WI38 (cell line): ENCODE measurements at regions not wholly inside any gene's neighbourhood (a gene's known extent, or its start where the extent isn't known, plus 50 kb on each side); places are given as distances from the start of the nearest gene placed in this dataset.
"Not testable (repeated sequence)": the region's sequence is repeated elsewhere in the genome, so short reads cannot be mapped to it uniquely, and the experiment has no call there.

ENCODE experiments used
- H3K4me3 ChIP-seq: 2 replicates; pipeline ENCODE4 v1.5.1; 2011; ENCODE audit warnings: low read depth, mild to moderate bottlenecking, control low read depth, low read length
- TF ChIP-seq, protein P1 (sequence below): IDR thresholded peaks from 2 replicates; pipeline ENCODE4 v1.5.1; 2012; ENCODE audit warnings: low read depth, mild to moderate bottlenecking, control low read depth, low read length

DNA sequence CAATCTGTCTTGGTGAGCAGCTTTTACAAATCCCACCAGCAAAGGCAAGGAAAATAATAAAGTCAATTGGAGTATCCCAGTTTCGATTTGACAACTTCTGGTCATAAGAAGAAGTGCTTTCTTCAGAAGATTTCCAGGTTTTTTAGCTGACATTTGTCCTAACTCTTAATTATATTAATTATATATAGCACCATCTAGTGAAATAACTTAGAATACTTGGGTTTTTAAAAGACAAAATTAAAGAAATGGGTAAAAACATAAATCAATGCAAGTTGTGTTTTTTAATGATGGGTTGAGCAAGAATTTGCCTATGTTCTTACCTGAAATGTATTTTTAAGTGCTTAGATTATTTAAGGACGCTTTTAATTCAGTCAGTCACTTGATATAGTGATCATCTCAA, 421.8 kb downstream of the ACTL7B start:
- TF ChIP-seq, protein P1, sequence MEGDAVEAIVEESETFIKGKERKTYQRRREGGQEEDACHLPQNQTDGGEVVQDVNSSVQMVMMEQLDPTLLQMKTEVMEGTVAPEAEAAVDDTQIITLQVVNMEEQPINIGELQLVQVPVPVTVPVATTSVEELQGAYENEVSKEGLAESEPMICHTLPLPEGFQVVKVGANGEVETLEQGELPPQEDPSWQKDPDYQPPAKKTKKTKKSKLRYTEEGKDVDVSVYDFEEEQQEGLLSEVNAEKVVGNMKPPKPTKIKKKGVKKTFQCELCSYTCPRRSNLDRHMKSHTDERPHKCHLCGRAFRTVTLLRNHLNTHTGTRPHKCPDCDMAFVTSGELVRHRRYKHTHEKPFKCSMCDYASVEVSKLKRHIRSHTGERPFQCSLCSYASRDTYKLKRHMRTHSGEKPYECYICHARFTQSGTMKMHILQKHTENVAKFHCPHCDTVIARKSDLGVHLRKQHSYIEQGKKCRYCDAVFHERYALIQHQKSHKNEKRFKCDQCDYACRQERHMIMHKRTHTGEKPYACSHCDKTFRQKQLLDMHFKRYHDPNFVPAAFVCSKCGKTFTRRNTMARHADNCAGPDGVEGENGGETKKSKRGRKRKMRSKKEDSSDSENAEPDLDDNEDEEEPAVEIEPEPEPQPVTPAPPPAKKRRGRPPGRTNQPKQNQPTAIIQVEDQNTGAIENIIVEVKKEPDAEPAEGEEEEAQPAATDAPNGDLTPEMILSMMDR: no peak
- no peak overlapping the region for H3K4me3 ChIP-seq

DNA sequence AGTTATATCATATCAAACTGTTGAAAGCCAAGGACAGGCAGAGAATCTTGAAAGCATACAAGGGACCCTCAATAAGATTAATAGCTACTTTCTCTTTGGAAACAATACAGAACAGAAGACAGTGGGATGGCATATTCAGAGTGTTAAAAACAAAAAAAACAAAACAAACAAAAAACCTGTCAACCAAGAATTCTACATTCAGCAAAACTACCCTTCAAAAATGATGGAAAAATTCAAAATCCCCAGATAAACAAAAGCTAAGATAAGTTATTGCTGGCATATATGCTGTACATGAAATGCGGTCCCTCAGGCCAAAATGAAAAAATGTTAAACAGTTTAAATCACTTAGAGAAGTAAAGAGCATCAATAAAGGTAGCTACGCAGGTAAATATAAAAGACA, 425.1 kb downstream of the ACTL7B start:
- TF ChIP-seq, protein P1: no peak

DNA sequence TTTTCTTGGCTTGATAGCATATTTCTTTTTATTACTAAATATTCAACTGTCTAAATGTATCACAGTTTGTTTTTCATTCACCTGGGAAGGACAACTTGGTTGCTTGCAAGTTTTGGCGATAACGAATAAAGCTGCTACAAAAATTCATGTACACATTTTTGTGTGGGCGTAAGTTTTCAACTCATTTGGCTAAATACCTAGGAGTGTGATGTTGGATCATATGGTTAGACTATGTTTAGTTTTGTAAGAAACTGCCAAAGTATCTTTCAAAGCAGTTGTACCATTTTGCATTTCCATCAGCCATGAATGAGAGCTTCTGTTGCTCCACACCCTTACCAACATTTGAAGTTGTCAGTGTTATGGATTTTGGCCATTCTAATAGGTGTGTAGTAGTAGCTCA, 428.0 kb downstream of the ACTL7B start:
- no peak overlapping the region for H3K4me3 ChIP-seq
- TF ChIP-seq, protein P1: no peak

More for the DNA sequence above, 425.1 kb downstream of the ACTL7B start:
- no peak overlapping the region for H3K4me3 ChIP-seq

DNA sequence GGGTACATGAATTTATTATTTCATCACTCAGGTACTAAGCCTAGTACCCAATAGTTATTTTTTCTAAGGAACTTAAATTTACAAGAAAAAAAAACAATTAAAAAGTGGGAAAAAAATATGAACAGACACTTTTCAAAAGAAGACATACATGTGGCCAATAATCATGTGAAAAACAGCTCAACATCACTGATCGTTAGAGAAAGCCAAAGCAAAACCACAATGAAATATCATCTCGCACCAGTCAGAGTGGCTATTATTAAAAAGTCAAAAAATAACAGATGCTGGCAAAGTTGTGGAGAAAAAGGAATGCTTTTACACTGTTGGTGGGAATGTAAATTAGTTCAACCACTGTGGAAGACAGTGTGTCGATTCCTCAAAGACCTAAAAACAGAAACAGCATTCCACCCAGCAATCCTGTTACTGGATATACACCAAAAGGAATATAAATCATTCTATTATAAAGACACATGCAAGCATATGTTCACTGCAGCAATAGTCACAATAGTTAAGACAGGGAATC, 429.3 kb downstream of the ACTL7B start:
- not testable (repeated sequence) for H3K4me3 ChIP-seq

DNA sequence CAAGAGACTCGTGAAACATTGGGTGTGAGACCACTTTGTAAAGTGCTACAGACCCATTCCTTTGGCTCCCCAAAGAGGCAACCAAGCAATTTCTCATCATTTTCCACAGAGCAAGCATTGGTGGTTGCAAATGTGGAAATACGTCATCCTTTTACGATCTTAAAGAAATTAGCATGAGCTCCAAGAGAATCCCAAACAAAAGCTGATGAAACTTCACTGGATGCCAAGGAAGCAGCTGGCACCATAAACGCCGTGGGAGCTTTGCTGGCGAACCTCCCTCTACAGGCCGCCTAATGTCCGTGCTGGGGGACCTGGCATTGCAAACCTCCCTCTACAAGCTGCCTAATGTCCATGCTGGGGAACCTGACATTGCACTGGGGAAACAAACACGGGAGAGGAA, 432.4 kb downstream of the ACTL7B start:
- H3K4me3 ChIP-seq: no peak overlapping the region
- TF ChIP-seq, protein P1: no peak

DNA sequence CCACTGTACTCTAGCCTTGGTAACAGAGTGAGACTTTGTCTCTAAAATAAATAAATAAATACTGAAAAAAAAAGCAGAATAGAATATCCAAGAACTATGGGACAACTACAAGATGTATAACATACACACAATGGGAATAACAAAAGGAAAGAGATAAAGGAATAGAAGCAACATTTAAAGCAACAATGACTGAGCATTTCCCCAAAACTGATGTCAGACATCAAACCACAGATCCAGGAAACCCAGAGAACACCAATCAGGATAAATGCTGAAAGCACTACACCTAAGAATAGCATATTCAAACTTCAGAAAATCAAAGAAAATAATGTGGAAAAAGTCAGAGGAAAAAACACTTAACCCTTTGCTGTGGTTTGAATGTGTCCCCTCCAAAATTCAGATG, 436.4 kb downstream of the ACTL7B start:
- H3K4me3 ChIP-seq: no peak overlapping the region
- TF ChIP-seq, protein P1: no peak

DNA sequence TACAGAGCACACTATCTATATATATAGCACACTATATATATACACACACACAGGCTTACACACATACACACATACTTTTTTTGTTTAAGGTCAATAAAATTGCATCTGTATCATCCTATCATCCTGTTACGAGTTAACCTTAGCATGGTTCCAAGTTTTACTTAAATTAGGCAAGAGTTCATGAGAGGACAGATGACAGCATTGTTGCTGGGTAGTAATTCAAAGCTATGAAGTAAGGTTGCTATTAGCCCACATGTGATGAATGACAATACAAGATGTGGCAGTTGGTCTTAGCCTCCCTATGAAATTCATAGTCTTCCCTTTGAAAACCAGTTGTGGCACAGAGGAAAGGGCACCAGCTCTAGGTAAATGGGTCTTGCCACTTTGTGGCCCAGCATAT, 438.1 kb downstream of the ACTL7B start:
- H3K4me3 ChIP-seq: no peak overlapping the region
- TF ChIP-seq, protein P1: no peak

DNA sequence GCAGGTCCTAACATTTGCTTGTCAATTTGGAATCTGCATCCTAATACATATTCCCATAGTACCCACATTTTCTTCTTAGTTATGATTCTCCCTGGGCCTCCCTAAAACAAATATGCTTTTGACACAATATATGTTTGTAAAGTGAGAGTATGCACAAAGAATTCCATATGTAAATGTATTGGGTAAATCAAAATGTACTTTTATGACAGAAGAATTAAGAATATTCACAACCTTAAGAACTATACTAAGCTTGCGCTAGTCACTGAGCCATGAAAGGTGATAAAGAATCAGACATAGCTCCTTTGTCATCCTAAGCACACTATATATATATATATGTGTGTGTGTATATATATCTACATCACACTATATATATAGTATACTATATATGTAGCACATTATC, 438.5 kb downstream of the ACTL7B start:
- no peak overlapping the region for H3K4me3 ChIP-seq
- TF ChIP-seq, protein P1: no peak
